ENCODE measurements at regions not wholly inside any gene's neighbourhood (a gene's known extent, or its start where the extent isn't known, plus 50 kb on each side); places are given as distances from the start of the nearest gene placed in this dataset.

DNA sequence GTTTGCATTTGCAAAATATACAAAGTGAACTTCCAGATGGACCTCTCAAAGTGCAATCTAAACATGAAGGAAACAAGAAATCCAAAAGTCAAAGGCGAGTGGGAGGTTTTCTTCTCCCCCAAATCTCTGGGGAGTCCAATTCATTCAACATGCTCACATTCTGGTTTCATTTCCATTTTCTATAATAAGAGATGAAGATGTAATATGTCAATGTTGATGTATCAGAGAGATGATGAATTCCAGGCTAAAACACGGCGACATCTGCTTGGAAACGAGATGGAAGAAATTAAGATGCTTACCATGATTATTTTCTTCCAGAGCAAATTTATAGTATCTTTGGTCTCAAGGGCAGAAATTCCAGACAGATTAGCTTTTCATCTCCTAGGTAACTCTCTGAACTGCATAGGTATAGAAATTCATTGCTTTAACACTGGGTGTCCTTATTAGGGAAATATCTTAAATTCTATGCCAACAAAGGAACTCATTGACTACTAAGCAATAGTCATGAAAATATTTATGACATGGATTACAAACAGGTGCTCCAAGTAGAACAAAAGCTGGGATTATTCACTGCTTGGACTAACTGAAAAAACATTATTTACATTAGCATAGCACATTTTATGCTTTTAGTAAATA lies 287.9 kb downstream of the SEC61B start:
- Histone ChIP-seq H3K36me3 (no peaks in the 10 kb centered on the region), H3K4me3 (no peak overlapping the region), H3K27me3 (no peaks in the 10 kb centered on the region), H3K9me3 (no peaks in the 10 kb centered on the region), H3K4me1 (peaks cover 0 to 3% (median 0%) of the 10 kb centered on the region in 4 donors), H3K27ac (no peak overlapping the region)
- intact Hi-C loops (cut with DNase I), result no loop called here
- WGBS, 2 donors, result 72 to 78% methylated on average over 4 of the region's 4 CpGs
- no peak for TF ChIP-seq EP300 (IDR thresholded peaks at IDR 0.05)
- TF ChIP-seq, protein P1, sequence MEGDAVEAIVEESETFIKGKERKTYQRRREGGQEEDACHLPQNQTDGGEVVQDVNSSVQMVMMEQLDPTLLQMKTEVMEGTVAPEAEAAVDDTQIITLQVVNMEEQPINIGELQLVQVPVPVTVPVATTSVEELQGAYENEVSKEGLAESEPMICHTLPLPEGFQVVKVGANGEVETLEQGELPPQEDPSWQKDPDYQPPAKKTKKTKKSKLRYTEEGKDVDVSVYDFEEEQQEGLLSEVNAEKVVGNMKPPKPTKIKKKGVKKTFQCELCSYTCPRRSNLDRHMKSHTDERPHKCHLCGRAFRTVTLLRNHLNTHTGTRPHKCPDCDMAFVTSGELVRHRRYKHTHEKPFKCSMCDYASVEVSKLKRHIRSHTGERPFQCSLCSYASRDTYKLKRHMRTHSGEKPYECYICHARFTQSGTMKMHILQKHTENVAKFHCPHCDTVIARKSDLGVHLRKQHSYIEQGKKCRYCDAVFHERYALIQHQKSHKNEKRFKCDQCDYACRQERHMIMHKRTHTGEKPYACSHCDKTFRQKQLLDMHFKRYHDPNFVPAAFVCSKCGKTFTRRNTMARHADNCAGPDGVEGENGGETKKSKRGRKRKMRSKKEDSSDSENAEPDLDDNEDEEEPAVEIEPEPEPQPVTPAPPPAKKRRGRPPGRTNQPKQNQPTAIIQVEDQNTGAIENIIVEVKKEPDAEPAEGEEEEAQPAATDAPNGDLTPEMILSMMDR (IDR thresholded peaks at IDR 0.05), result no peak
- no peak for TF ChIP-seq POLR2A (IDR thresholded peaks at IDR 0.05)
- no peak for TF ChIP-seq POLR2AphosphoS5 (IDR thresholded peaks at IDR 0.05)
- no peak for DNase-seq

DNA sequence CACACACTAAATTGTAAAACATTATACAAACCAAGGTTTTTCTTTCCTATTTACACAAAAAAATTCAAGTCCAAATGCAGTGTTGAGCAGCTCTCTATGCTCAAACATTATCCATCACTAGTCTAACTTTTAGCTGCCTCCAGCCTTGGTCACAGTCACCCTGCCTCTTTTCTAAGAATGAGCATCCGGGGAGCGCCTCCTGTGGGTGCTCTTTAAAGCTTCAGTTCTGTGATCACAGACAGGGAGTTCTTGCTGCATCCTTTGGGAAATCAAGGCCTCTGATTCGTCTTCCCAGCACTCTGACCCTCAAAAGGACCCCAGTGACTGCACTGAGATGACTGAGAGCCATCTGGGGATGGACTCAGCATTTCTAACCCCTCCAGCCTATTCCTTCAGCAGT lies 289.6 kb downstream of the SEC61B start:
- 64 to 85% methylated on average over 3 of the region's 3 CpGs for WGBS, 2 donors
- TF ChIP-seq, protein P1 (IDR thresholded peaks at IDR 0.05), result no peak
- TF ChIP-seq EP300 (IDR thresholded peaks at IDR 0.05) (no peak), POLR2AphosphoS5 (IDR thresholded peaks at IDR 0.05) (no peak), POLR2A (IDR thresholded peaks at IDR 0.05) (no peak)
- intact Hi-C loops (cut with DNase I), result no loop called here

DNA sequence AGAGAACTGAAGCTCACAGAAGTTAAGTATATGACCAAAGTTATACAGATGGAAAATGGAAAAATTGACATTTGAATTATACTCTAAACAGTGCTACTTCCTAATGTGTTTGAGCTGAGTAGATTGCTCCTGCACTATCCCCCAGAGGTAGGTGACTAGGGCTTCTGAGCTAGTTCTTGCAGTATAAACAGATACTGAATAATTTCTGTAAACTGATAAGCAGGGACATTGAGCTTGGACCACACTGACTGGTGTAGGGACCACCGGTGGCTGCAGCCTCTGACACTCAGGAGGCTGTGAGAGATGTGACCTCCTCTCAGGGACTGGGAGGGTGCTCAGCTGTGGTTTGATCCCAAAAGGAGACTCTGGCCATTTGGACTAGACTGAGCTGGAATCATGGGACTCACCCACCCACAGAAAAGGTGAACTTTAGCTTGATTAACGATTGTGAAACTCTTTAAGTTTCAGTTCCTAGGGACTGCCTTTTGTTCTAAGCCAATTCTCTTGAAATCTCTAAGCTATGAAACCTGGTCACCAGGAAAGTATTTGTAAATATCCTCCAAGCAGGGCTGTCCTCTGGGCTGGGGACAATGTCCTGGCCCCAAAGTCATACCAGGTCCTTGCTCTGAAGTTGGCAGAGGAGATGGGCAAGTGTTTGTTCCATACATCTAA lies 291.5 kb downstream of the SEC61B start:
- TF ChIP-seq EP300 (IDR thresholded peaks at IDR 0.05), result no peak
- TF ChIP-seq, protein P1 (IDR thresholded peaks at IDR 0.05), result no peak
- no peak for TF ChIP-seq POLR2AphosphoS5 (IDR thresholded peaks at IDR 0.05)
- no peak for TF ChIP-seq POLR2A (IDR thresholded peaks at IDR 0.05)
- DNase-seq, result no peak
- 65 to 71% methylated on average over 2 of the region's 2 CpGs for WGBS, 2 donors
- Histone ChIP-seq H3K9me3 (no peaks in the 10 kb centered on the region), H3K4me1 (peaks cover 0 to 3% (median 0%) of the 10 kb centered on the region in 4 donors), H3K27ac (no peak overlapping the region), H3K27me3 (no peaks in the 10 kb centered on the region), H3K4me3 (no peak overlapping the region), H3K36me3 (no peaks in the 10 kb centered on the region)
- intact Hi-C loops (cut with DNase I), result no loop called here

More for the DNA sequence above, 289.6 kb downstream of the SEC61B start:
- Histone ChIP-seq H3K4me1 (peaks cover 0 to 3% (median 0%) of the 10 kb centered on the region in 4 donors), H3K27ac (no peak overlapping the region), H3K27me3 (no peaks in the 10 kb centered on the region), H3K9me3 (no peaks in the 10 kb centered on the region), H3K4me3 (no peak overlapping the region), H3K36me3 (no peaks in the 10 kb centered on the region)
- no peak for DNase-seq

DNA sequence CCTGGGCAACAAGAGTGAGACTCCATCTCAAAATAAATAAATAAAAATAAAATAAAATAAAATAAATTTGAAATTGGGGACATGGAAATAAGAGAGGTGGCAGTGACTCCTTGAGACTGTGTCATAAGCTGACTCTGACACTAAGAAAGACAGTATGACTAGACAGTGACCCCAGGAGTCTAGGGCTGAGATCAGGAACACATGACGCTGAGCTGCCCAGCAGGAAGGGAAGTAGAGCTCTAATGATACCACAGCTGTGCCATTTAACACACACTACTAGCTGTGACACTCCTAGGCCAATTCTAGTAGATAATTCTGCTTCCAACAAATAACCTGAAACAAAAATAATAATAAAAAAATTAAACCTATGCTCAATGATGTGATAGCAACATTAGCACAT lies 293.0 kb downstream of the SEC61B start:
- DNase-seq, result no peak
- Histone ChIP-seq H3K36me3 (no peaks in the 10 kb centered on the region), H3K4me1 (peaks cover 0 to 3% (median 0%) of the 10 kb centered on the region in 4 donors), H3K27me3 (no peaks in the 10 kb centered on the region), H3K4me3 (no peak overlapping the region), H3K27ac (no peak overlapping the region), H3K9me3 (no peaks in the 10 kb centered on the region)
- TF ChIP-seq POLR2A (IDR thresholded peaks at IDR 0.05) (no peak), EP300 (IDR thresholded peaks at IDR 0.05) (no peak), POLR2AphosphoS5 (IDR thresholded peaks at IDR 0.05) (no peak)
- TF ChIP-seq, protein P1 (IDR thresholded peaks at IDR 0.05), result no peak
- intact Hi-C loops (cut with DNase I), result no loop called here
- 73 to 76% methylated on average over 1 of the region's 1 CpG for WGBS, 2 donors
